ENCODE measurements at regions not wholly inside any gene's neighbourhood (a gene's known extent, or its start where the extent isn't known, plus 50 kb on each side); places are given as distances from the start of the nearest gene placed in this dataset.
A peak's percentile ranks its signal among the peaks of the same experiment; 100 is the strongest.

DNA sequence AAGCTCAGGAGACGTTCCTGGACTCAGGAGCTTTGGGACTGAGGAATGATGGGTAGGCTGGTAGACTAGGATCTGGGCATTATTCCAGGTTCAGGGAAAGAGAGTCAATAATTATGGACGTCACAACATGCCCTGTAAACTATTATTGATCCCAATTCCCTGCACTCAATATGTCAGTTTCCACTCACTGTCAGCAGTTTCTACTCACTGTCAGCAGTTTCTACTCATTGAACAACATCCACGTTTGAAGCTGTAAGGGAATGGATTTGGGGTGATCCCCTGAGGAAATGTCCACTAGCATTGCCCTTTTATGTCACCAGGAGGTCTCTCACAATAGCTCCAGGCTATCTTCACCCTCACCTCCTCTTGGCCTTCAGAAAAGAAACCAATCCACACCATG lies 1268.6 kb downstream of the TYW1 start:
- DNase-seq: no peak

DNA sequence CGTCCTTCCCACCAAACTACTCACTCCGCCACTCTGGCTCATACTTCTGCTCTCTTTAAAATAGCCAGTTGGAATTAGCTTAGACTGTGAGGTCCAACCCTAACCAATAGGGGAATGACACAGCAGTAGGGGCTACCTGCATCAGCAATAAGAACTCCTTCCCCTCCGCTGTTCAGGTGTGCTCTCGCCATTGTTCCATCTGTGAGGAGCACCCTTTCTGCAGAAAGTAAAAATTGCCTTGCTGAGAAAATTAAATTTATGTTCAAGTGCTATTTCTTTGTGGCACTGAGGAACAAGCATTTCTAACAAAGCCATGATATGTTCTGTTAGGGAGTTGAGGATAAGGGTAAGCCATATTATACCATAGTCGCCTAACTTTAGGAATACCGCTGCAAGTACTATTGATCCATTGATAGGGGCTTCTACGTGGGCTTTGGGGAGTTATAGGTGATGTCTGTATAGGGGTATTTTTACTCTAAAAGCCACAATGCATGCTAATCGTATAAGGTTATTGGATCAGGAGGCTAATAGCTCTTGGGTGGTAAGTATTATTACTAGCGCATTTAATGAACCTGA lies 1269.5 kb downstream of the TYW1 start:
- no peak for DNase-seq

DNA sequence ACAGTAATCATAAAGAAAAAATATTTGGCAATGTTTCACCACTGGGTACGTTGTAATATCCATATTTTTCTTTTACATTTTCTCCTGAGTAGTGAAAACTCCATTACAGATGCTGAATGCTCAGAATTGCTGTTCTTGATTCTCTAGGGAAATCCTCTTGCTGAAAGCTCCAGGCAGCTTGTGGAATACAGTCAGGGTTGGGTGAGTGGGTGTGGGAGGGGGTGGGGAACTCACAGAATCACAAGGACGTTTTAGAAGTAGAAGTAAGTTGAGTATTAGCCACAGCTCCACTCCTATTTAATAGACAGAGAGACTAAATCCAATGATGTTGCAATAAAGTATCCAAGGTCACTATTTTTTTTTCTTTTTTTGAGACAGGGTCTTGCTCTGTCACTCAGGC lies 1270.9 kb downstream of the TYW1 start:
- DNase-seq: no peak

DNA sequence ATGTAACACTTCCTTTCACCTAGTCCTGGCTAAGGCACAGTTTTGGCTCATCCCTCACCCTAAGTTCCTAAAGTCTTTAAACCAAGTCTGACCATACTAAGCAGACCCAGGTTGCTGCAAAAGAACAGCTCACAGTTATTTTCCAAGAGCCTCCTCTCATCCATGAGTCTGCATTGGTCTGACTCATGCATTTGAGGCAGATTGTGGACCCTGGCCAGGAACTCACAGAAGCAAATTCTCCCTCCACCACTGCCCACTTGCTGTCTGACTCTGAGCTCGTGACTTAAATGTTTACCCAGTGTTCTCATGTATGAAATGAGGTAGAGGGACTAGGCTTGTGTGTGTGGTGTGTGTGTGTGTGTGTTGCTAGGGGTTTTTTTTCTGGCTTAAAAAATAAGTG lies 1272.8 kb downstream of the TYW1 start:
- DNase-seq: no peak

DNA sequence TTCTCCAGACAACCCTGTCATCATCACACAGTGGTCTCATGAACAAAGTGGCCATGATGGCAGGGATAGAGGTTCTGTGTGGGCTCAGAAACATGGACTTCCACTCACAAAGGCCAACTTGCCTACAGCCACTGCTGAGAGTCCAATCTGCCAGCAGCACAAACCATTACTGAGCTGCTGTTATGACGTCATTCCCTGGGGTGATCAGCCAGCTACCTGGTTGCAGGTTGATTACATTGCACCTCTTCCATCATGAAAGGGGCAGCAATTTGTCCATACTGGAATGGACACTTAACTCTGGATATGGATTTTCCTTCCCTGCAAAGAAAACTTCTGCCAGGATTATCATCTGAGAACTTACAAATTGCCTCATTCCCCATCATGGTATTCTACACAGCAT lies 1275.9 kb downstream of the TYW1 start:
- no peak for DNase-seq

DNA sequence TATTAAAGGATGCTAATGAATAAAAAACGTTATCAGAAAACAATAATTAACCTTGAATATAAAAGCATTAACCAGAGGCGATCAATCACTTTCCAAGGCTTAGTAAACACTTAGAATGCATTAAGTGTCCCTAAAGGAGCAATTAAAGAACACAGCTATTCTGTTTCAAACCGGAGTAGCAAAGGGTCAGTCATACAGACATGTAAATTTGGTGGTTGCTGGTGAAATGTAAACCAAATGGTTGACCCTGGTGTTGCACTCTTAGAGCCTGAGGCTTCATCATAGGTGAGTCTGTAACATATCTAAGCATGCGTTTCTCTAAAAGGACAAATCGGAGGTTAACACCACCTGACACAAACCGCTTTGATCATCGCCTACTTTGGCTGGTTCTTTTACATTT lies 1280.1 kb downstream of the TYW1 start:
- no peak for DNase-seq

DNA sequence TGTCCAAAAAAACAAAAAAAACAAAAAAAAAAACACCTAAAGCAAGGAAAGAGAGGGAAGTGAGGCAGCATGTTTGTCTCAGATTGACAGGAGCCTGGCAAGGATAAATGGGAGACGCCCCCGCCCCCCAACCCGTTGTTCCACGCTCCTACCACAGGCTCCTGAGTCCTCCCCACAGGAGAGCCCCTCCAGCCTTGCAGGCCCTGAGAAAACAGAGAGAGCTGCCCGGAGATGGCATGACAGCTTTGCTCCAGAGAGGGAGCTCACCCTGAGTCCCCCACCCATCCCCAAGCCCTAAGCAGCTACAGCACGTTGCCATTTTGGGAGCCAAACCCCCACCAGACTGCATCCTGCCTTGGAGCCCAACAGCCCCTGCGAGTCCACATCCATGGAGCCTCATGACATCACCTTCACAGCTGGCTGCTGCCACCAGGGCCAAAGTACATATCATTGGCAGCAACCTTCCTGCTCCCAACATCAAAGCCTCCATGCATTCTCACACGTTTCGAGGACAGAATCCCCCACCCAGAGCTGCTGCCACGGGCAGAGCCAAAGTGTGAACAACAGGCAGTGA lies 1283.3 kb downstream of the TYW1 start:
- DNase-seq: no peak

DNA sequence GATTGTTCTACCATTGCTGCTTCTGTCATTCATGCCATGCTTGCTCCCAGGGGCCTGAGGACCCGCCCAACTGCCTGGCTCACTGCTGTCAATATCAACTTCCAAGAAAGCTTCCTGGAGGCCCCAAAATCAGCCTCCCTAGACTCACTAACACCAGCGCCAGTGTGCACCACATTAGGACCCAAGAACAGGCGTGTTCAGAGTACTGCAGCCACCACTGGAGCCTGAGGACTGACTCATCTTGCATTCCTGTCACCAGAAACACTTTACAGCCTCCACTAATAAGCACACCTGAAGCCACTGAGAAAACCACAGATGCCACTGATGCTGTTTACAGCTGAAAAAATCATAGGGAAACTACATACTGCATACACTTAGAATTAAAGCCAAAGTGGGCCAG lies 1284.3 kb downstream of the TYW1 start:
- peak; percentile 64 for DNase-seq

DNA sequence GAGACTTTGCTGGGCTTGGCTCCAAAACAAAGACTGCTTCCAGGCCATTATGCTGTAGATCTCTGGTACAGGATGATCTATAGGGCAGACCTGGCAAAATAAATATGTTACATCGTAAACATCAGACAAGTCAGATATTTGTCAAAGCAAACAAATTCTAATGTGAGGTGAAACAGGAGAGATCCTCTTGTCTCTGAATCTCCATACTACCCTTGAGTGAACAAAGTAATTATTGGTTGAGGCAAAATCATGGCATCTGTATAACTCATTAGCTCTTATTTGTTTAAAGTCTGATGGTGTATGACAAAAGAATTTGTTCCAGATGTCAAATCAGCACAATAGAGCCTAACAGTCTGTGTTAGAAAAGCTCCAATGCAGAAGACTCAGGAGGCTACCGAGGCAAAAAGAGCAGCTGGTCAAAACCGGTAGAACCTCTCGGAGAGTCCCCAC lies 1291.5 kb downstream of the TYW1 start:
- DNase-seq: no peak

DNA sequence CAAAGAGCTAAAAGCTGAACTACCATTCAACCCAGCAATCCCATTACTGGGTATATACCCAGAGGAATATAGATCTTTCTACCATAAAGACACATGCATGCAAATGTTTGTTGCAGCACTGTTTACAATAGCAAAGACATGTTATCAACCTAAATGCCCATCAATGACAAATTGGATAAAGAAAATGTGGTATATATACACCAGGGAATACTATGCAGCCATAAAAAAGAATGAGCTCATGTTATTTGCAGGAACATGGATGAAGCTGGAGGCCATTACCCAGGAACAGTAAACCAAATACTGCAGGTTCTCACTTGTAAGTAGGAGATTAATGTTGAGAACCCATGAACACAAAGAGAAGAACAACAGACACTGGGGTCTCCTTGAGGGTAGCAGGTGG lies 1295.1 kb downstream of the TYW1 start:
- no peak for DNase-seq

DNA sequence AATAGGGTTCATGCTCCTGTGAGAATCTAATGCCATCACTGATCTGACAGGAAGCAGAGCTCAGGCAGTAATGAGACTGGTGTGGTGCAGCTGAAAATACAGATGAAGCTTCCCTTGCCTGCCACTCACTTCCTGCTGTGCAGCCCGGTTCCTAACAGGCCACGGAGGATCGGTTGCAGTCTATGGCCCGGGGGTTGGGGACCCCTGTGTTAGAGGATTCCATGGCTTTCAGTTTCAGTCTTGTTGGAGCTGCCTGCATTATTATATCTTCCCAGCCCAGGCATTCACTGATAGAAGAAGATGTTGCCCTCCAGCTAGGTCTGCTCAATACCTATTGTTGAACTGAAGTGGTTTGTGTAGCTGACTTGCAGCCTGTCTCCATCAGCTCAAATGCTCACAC lies 1298.8 kb downstream of the TYW1 start:
- no peak for DNase-seq

DNA sequence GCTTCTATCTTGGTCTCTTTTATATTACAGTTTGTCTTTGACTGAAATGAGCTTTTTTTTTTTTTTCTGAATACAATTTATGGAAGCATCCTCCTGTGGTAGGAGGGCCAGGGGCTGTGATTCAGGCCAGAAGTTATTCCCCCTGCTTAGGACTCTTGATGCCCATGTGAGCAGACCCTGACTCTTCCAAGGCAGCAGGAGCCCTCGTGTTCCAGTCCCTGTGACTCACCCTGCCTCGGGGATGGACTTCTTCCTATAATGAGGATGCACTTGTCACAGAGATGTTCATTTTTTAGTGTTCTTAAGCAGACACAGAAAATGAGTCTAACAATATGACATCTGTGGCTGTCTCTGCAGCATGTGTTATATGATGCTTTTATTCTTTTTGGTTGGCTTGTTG lies 1293.7 kb upstream of the AUTS2 start:
- DNase-seq: peak; percentile 74

DNA sequence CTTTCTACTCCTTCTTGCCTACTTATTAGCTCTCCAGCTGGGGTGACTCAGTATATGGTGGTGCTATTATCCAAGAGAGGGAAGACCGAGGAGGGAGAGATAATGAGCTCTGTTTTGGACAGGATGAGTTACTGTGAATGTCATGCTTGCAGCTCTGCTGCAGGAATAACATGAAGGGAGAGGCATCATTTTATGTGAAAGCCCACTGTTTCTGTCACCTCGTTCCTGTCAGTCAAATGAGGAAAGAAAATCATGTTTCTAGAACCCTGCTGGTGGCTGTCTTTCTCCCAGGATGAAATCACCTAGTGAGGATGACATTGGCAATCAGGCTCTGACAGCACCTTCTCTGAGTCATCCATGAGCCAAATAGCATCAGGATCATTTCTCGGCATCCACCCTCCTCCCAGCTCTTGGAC lies 1291.6 kb upstream of the AUTS2 start:
- peak; percentile 69 for DNase-seq

DNA sequence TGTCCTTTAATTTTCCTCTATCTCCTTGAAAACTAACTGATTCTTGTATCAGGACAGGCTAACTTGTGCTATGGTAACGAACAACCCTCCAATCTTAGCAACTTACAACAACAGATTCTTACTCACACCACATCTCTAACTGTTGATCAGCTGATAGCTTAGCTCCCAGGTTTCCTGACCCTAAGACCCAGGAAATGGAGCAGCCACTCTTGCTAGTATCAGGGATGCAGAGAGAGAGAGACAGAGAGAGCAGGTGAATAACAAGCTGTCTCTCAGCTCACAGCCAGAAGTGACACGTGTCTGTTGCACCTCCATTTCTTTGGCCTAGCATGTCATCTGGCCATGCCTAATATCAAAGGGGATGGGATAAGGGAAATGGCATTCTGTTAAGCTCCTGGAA lies 1289.0 kb upstream of the AUTS2 start:
- DNase-seq: no peak

DNA sequence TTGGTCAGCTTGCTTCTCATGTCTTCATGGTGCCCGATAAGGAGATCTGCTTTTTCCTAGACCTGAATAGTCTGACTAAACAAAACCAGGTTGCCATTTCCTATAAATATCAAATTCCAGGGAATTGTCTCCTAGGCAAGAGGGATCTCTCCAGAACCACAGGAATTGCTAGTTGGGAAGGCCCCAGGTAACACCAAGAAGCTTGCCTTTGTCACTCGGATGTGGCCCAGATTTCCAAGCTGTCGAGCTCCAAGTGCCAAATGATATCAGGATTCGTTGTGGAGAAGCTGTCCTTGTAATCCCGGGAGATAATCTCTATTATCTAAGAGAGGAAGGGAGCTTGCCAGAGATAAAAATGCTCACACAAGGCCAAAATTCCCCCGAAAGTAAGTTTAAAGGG lies 1288.5 kb upstream of the AUTS2 start:
- no peak for DNase-seq

DNA sequence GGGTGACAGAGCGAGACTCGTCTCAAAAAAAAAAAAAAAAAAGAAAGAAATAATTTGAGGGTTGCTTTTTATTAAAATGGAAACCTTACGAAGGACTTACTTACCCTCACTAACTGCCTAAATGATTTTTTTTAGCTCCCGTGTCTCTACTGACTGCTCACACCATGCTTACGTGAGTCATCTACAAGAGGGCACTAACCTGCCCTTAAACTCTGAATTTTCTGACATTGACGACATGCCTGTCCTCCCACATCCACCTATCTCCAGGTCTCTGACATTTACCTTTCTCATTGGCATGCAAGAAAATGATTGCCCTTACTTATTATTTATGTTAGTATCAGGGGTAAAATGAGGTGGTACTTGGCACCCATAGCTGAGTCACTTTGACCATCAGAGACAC lies 1286.3 kb upstream of the AUTS2 start:
- DNase-seq: no peak

DNA sequence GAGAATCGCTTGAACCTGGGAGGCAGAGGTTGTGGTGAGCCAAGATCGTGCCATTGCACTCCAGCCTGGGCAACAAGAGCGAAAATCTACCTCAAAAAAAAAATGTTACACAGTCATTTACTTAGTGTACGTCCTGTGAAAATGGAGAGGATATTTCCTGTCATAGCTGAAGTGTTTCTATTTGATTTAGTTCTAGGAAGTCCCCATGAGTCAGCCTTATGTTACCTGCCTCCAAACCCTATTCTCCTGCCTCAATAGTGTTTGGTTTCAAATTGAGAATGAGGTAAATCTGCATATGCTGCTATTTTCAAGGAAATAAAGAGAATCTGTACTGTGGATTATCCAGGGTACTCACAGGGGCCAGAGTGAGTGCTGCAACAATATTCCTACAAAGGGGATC lies 1284.5 kb upstream of the AUTS2 start:
- no peak for DNase-seq

DNA sequence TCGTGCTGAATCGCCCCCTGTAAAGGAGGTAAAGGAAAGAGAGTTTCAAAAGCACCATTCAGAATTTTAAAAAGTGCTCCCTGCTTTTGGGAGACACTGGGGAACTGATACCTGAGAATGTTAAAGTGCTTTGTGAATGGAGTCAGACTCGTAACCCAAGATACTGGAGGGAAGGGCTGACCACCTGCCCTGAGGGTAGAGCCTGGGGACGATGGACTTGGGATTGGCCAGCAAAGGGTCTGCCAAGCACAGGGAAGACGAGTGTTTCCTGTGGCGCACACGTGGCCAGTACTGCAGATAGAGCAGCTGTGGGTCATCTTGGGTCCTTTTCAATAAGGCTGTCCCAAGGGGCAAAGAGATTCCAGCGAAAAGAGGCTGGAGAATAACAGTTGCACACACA lies 1284.1 kb upstream of the AUTS2 start:
- DNase-seq: no peak

DNA sequence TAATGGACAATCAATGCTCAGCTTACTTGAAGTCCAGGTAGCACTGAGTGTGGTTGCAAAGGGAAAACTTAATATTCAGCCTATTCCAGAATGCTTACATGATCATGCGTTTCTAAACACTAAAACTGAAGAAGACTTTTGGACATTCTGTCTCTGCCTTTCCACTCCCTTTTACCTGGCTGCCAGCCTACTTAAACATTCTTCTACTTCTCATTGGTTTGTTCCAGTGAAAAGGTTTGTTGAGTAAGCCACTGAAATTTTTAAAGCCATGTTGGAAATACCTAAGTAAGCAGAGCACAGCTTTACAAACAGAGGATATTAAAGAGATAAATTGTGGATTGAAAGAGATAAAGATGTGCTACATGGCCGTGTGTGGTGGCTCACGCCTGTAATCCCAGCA lies 1280.8 kb upstream of the AUTS2 start:
- no peak for DNase-seq

DNA sequence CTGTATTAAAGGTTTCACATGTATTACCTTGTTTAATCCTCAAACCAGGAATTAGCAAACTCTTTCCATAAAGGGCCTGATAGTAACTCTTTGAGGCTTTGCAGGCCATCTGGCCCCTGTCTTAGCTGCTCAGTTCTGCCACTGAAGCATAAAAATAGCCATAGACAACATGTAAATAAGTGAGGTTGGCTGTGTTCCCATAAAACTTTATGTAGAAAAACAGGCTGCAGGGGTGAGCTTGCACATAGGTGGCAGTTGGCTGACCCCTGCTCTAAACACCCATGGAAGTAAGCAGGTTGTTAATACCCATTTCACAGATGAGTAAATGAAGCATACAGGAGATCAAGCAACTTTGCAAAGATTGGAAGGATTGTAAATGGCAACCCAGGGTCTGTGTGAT lies 1279.2 kb upstream of the AUTS2 start:
- DNase-seq: no peak

DNA sequence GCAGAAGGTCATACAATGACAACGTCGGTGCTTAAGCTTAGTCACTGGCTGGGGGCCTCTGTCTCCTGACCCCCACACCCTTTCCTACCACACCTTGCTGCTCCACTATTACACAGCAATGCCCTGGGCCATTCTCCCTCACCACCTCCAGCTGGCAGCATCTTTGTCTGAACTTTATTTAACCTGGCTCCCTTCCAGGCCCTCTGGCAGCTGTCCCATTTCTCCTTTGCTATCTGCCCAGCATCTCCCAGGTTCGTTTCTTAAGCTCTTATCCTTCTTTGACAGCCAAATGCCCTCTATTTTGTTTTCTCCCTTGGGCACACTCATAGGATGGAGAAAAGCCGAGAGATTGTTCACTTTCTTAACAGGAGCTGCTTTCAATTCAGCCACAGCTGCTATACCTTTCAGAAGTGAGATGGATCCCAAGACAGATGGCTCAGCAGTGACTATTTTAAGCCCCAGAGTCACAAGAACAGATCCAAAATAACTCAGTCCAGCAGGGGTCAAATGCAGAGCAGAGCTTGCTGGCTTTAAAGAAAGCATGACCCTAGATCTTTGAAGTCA lies 1277.1 kb upstream of the AUTS2 start:
- DNase-seq: no peak

DNA sequence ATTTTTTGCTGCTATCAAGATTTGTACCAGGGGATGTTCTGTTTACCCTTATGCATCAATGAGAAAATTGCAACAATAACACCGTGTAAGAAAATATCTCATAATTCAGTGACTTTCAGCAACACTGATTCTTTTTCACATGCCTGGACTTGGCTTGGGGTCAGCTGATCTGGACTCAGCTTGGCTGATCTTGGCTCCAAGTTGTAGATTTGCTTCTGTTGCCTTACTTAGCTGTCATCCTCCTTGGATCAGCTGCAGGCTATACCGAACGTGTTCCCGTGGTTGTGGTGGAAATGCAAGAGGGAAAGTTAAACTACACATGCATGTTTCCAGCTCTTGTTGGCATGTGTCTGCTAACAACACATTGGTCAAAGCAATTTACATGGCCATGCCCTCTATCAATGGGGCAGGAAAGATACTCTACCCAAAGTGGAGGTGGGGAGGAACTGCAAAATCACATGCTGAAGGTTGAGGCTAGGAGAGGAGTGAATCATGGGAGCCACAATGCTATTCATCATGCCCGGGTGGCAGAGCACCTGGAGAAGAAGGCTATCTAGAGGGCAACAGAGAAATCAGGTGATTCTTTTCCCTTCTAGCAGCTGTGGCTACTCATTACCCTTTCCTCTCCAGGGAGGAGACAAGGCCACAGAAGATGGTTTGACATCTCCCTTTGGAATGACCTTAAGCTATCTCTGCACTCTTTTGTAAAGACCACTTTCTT lies 1276.3 kb upstream of the AUTS2 start:
- DNase-seq: no peak

DNA sequence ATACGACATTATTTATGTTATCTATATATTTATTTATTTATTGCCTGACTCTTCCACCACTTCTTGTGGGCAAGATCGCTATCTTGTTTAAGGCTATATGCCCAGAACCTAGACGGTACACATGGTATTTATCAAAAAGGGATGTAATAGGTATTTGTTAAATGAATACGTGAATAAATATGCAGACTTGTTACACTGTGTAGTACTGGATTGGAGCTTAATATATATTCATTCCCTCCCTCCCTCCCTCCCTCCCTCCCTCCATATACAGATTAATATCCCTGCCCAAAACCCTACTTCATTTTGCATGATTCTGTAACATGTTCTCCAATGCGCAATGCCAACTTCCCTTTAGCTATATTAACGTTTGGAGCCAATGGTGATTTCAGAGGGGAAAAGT lies 1273.7 kb upstream of the AUTS2 start:
- DNase-seq: no peak

DNA sequence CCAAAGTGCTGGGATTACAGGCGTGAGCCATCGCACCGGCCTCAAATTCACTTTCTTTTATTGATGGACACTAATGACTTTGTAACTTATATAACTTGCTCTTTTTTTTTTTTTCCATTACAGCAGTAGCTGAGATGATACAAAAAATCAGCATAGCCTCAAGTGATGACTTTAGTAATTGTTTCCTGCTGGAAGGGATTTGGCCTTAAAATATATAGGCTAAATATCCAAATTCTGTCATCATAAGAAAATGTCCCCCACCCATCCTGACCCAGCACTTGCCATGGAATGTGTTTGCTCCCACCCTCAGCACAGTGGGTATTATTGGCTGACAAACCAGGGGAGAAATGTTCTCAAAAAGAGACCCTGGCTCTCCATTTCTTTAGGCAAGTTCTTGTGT lies 1264.1 kb upstream of the AUTS2 start:
- DNase-seq: no peak

Data from islet precursor cell (in vitro differentiated cells).